Mammary epithelial cell (primary cell): ENCODE measurements at regions not wholly inside any gene's neighbourhood (a gene's known extent, or its start where the extent isn't known, plus 50 kb on each side); places are given as distances from the start of the nearest gene placed in this dataset.

Experiments
- EZH2 ChIP-seq: IDR thresholded peaks from 2 replicates; pipeline ENCODE4 v1.6.1; 2012; ENCODE audit warnings: low read length, inconsistent platforms, borderline replicate concordance
- TF ChIP-seq, protein P1 (sequence below), 2 donors: IDR thresholded peaks in 1 of 2; conservative IDR thresholded peaks in 1 of 2; 2 replicates each; pipeline ENCODE4 v1.5.1; 2011 to 2012; ENCODE audit warnings: inconsistent platforms in 2 of 2, low read length in 2 of 2, mild to moderate bottlenecking in 2 of 2, control low read depth in 1 of 2, low read depth in 1 of 2; ENCODE audit not compliant: insufficient read depth in 1 of 2; ENCODE audit errors: extremely low read depth in 1 of 2

GRCh38 chr13:82664183-82664582, 1218.1 kb downstream of the SLITRK1 start:
- TF ChIP-seq, protein P1, sequence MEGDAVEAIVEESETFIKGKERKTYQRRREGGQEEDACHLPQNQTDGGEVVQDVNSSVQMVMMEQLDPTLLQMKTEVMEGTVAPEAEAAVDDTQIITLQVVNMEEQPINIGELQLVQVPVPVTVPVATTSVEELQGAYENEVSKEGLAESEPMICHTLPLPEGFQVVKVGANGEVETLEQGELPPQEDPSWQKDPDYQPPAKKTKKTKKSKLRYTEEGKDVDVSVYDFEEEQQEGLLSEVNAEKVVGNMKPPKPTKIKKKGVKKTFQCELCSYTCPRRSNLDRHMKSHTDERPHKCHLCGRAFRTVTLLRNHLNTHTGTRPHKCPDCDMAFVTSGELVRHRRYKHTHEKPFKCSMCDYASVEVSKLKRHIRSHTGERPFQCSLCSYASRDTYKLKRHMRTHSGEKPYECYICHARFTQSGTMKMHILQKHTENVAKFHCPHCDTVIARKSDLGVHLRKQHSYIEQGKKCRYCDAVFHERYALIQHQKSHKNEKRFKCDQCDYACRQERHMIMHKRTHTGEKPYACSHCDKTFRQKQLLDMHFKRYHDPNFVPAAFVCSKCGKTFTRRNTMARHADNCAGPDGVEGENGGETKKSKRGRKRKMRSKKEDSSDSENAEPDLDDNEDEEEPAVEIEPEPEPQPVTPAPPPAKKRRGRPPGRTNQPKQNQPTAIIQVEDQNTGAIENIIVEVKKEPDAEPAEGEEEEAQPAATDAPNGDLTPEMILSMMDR (conservative IDR thresholded peaks at IDR 0.05 in 1 of 2, IDR thresholded peaks at IDR 0.05 in 1 of 2; ENCODE audit: extremely low read depth in 1 of 2, insufficient read depth in 1 of 2, low read depth in 1 of 2, low read length in 2 of 2), result no peak
- TF ChIP-seq EZH2, result no peak
